SK-MEL-5 (cell line): ENCODE measurements at regions not wholly inside any gene's neighbourhood (a gene's known extent, or its start where the extent isn't known, plus 50 kb on each side); places are given as distances from the start of the nearest gene placed in this dataset.
"Not testable (repeated sequence)": the region's sequence is repeated elsewhere in the genome, so short reads cannot be mapped to it uniquely, and the experiment has no call there.

Experiments used
- DNase-seq: peaks from one replicate; pipeline ENCODE4 v3.0.0-alpha.2; 2016; ENCODE audit warnings: low read depth, low spot score
- in situ Hi-C: cut with HindIII; loops from 2 replicates; pipeline ENCODE4 v1.10.0; 2016; ENCODE audit warnings: low sequenced_read_pairs, high pct_unique_total_duplicates, low pct_unique_long_range_greater_than_20kb

- no peak for DNase-seq
- in situ Hi-C loops, result no loop called here
These were observed 903.3 kb upstream of the MIR17HG start for GRCh38 chr13:90444232-90444631.

GRCh38 chr13:90445179-90445578 is 902.3 kb upstream of the MIR17HG start:
- peak; percentile 28 for DNase-seq
- in situ Hi-C loops, result no loop called here

GRCh38 chr13:90447034-90447733 is 900.3 kb upstream of the MIR17HG start:
- no peak for DNase-seq
- in situ Hi-C loops, result no loop called here

DNA sequence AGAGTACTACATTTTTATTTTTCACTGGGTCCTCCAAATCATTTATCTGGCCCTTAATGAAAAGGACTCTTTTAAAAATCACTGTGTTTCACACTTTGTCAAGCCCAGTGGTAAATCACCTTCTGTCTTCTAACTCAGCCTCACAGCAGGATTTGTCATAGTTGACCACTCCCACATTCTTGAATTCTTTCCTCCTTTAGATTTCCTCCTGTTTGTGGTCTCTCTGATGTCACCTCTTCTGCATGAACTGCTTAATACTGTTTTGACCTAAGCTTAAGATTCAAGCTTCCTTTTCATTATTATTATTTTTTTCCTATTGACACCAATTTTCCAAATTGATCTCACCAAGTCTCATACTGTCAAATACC is 899.8 kb upstream of the MIR17HG start:
- in situ Hi-C loops, result no loop called here
- no peak for DNase-seq

DNA sequence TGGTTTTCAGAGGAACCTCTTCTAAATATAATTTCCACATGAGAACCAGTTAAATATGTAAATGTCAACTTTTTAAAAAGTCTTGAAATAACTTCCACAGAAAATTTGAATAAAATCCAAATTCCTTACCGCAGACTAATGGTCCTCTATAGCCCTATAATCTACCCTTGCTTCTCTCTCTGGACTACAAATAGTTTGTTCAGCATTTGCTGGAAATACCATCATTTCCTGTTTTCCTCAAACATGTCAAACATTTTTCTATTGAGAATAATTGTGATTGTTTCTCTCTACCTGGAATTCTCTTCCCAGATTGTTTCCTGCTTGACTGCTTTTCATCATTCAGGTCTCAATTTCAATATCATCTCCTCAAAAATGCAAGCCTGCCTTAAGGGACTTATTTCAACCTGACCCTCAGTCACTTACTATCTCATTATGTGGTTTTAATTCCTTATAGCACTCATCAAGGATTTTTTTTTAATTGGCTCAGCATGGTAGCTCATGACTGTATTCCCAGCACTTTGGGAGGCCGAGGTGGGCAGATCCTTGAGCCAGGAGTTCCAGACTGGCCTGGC is 898.9 kb upstream of the MIR17HG start:
- DNase-seq, result no peak
- in situ Hi-C loops, result no loop called here

DNA sequence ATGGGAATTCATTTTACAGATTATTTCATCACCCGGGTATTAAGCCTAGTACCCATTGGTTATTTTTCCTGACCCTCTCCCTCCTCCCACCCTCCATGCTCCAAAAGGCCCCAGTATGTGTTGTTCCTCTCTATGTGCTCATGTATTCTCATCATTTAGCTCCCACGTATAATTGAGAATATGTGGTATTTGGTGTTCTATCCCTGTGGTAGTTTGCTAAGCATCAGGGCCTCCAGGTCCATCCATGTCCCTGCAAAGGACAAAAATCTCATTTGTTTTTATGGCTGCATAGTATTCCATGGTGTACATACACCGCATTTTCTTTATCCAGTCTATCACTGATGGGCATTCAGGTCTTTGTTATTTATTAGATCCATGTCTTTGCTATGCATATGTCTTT is 894.1 kb upstream of the MIR17HG start:
- in situ Hi-C loops, result no loop called here
- DNase-seq, result no peak

DNA sequence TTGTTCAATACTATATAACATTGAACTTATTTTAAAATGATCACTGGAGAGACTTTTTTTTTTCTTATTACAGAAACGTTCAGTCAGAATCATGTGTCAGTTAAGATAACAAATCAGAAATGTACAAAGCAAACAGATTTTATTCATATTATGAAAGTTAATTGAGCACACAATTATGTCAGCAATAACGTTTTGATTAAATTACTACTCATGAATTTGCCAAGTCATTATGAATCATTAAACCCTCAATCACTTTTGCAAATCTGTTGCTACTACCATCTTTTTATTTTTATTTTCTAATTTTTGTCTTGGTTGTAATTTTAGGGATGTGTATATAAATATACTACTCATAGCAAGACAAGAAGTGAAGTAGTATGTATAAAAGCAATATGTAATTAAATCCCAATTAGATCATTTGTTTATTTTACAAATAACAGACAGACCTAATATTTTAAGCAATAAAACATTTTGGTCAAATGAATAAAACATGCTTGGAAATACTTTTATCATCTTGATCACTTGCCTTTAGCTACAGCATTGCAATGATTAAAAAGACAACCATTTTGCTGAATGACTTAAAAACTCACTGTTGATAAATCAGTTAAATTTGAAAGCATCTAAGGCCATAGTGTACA is 893.4 kb upstream of the MIR17HG start:
- in situ Hi-C loops, result no loop called here
- no peak for DNase-seq

DNA sequence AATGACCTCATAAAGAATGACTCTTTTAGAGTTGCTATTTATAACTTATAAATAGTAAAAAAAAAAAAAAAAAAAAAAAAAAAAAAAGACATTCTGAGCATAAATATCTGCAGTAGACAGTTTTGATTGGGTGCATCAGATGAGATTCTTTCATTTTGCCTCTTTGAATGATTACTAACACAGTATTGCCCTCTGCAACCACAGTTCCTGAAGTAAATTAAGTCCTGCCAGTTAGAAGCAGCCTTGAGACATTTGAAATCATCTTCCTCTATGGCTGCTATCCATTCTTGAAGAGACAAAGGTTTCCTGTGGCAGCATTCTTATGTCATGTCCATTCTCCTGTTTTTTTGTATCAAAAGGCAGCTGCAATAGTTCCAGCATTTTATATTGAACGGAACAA is 892.4 kb upstream of the MIR17HG start:
- no peak for DNase-seq
- in situ Hi-C loops, result no loop called here

DNA sequence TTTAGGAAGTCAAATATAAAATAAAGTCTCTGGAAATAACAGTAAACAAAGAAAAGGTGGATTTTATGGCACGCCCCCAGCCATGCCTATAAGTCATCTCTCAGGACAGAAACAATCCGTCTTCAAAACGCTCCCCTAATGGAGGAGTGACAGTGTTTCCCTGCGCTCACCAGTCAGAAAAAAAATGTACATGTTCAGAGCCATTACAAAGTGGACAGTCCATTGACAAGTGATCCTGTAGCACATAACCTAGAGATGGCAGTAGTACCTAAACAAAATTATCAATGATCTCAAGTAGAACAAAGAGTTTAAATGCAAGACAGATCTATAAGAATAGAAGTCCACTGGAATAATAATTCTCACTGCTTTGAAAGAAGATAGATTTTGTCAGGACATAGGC is 891.7 kb upstream of the MIR17HG start:
- peak; percentile 4 for DNase-seq
- in situ Hi-C loops, result no loop called here

GRCh38 chr13:90461398-90461797 is 886.1 kb upstream of the MIR17HG start:
- DNase-seq, result no peak
- in situ Hi-C loops, result no loop called here

DNA sequence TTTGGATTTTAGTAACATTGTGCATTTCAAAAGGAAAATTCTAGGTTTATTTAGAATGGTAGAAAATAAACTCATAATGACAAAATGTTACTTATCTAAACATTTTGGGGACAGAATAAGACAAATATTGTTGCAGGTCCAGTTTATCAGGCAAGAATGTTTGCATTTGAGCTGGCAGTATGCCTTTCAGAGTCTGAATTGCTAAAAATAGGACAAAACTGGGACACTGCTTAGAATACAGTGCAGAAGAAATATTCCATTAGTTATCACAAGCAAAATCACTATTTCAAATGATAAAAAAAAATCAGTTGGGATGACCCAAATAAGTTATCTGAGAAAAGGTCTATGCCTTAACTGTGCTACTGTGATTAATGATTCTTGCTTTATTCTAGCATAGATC is 870.3 kb upstream of the MIR17HG start:
- in situ Hi-C loops, result no loop called here
- DNase-seq, result no peak

GRCh38 chr13:90483906-90484305 is 863.6 kb upstream of the MIR17HG start:
- no peak for DNase-seq
- in situ Hi-C loops, result no loop called here

DNA sequence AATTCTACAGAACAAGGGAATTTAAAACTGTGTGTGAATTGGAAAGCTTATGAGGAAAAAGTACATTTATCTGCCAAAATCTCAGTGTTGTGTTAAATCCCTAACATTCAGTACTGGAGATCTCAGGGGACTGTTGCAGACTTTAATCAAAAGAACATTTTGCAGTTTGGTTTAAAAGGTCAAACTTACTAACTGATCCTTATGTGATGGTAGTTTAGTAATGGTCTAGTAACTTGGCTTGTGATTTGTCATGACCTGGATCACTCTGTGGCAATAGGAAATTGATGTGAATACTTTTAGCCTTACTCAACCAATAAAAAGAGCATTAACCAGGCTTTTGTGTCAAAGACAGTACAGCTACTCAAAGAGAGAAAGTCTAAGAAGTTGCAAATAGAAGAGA is 862.1 kb upstream of the MIR17HG start:
- in situ Hi-C loops, result no loop called here

GRCh38 chr13:90492872-90493271 is 854.6 kb upstream of the MIR17HG start:
- in situ Hi-C loops, result no loop called here
- DNase-seq, result no peak

More for the DNA sequence above, 862.1 kb upstream of the MIR17HG start:
- peak; percentile 42 for DNase-seq

- no peak for DNase-seq
- in situ Hi-C loops, result no loop called here
These were observed 853.8 kb upstream of the MIR17HG start for GRCh38 chr13:90493667-90494066.

DNA sequence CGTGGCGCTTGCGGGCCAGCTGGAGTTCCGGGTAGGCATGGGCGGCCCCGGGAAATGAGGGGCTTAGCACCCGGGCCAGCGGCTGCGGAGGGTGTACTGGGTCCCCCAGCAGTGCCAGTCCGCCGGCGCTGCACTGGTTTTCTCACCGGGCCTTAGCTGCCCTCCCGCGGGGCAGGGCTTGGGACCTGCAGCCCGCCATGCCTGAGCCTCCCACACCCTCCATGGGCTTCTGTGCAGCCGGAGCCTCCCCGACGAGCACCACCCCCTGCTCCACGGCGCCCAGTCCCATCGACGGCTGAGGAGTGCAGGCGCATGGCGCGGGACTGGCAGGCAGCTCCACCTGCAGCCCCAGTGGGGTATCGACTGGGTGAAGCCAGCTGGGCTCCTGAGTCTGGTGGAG is 852.6 kb upstream of the MIR17HG start:
- DNase-seq, in situ Hi-C loops: not testable (repeated sequence)

GRCh38 chr13:90498096-90498495 is 849.4 kb upstream of the MIR17HG start:
- in situ Hi-C loops, result no loop called here
- no peak for DNase-seq

- in situ Hi-C loops, result no loop called here
- no peak for DNase-seq
These were observed 848.7 kb upstream of the MIR17HG start for GRCh38 chr13:90498816-90499215.

- DNase-seq, result no peak
- in situ Hi-C loops, result no loop called here
These were observed 846.9 kb upstream of the MIR17HG start for GRCh38 chr13:90500569-90500968.
